Uterus (tissue), 2 donors: ENCODE measurements at regions not wholly inside any gene's neighbourhood (a gene's known extent, or its start where the extent isn't known, plus 50 kb on each side); places are given as distances from the start of the nearest gene placed in this dataset.

Source experiments
- CTCF ChIP-seq, 4 experiments: fragments of 200-600 bp in 2 of 4; fragments of 450-650 bp in 2 of 4; sonication (generic) in 2 of 4; IDR thresholded peaks; one replicate each; pipeline ENCODE4 v1.5.1; 2016 to 2019; ENCODE audit warnings: antibody characterized with exemption in 4 of 4, mild to moderate bottlenecking in 2 of 4, moderate library complexity in 1 of 4
- POLR2A ChIP-seq, 2 donors: fragments of 450-650 bp; IDR thresholded peaks; one replicate each; pipeline ENCODE4 v1.6.1; 2016; ENCODE audit warnings: antibody characterized with exemption in 2 of 2, mild to moderate bottlenecking in 1 of 2, moderate library complexity in 1 of 2

DNA sequence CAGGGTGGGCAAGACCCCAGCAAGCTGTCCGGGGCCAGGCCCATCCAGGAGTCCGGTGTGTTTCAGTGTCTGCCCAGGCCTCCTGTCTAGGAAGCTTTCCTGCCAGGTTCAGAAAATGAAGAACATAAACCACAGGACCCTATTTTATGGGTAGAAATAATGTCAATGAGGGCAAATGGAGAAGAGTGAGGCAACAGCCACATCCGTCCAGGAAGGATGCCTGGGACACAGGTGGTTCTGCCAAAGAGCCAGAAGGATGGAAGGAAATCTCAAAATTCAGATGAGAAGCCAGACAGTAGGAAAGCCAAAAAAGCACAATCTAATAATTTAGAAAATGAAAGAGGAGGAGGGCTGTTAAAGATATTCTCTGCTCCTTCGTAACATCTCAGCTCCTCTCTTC, 262.3 kb downstream of the AUH start:
- TF ChIP-seq CTCF (IDR thresholded peaks at IDR 0.05) = no peak
- TF ChIP-seq POLR2A (IDR thresholded peaks at IDR 0.05) = no peak
